ENCODE measurements at regions not wholly inside any gene's neighbourhood (a gene's known extent, or its start where the extent isn't known, plus 50 kb on each side); places are given as distances from the start of the nearest gene placed in this dataset.

GRCh38 chr15:39041979-39042495, 477.4 kb upstream of the RASGRP1 start:
- DNase-seq (no peak), ATAC-seq (no peak)
- H3K9me3 ChIP-seq: no peaks in the 10 kb centered on the region
- H3K4me1 ChIP-seq: no peaks in the 10 kb centered on the region
- H3K27ac ChIP-seq: no peak overlapping the region
- TF ChIP-seq CTCF (IDR thresholded peaks at IDR 0.05): no peak
- no peaks in the 10 kb centered on the region for H3K27me3 ChIP-seq
- H3K36me3 ChIP-seq: no peaks in the 10 kb centered on the region
- WGBS, 2 donors: 85 to 94% methylated on average over 4 of the region's 4 CpGs
- H3K4me3 ChIP-seq: no peak overlapping the region
- intact Hi-C loops (cut with DNase I): no loop called here

- no peaks in the 10 kb centered on the region for H3K27me3 ChIP-seq
- no peaks in the 10 kb centered on the region for H3K36me3 ChIP-seq
- H3K9me3 ChIP-seq: peaks cover 0 to 32% (median 10%) of the 10 kb centered on the region in 11 donors
- no peak overlapping the region for H3K4me3 ChIP-seq
- H3K4me1 ChIP-seq: peaks cover 0 to 6% (median 0%) of the 10 kb centered on the region in 9 donors
- ATAC-seq: no peak
- WGBS, 2 donors: 93 to 97% methylated on average over 4 of the region's 4 CpGs
- TF ChIP-seq CTCF (IDR thresholded peaks at IDR 0.05): no peak
- H3K27ac ChIP-seq: no peak overlapping the region
- no peak for DNase-seq
- intact Hi-C loops (cut with DNase I): no loop called here
These were observed 487.2 kb upstream of the RASGRP1 start for GRCh38 chr15:39051626-39052322.

- Histone ChIP-seq H3K36me3 (no peaks in the 10 kb centered on the region), H3K4me1 (peaks cover 0 to 6% (median 0%) of the 10 kb centered on the region in 9 donors), H3K4me3 (no peak overlapping the region), H3K9me3 (peaks cover 0 to 32% (median 10%) of the 10 kb centered on the region in 11 donors), H3K27ac (no peak overlapping the region), H3K27me3 (no peaks in the 10 kb centered on the region)
- TF ChIP-seq CTCF (IDR thresholded peaks at IDR 0.05): no peak
- no peak for DNase-seq
- no peak for ATAC-seq
- intact Hi-C loops (cut with DNase I): no loop called here
These were observed 487.7 kb upstream of the RASGRP1 start for GRCh38 chr15:39052323-39052705.

GRCh38 chr15:39053480-39053879, 488.9 kb upstream of the RASGRP1 start:
- TF ChIP-seq CTCF (IDR thresholded peaks at IDR 0.05): no peak
- ATAC-seq (peak in 2 of 8 donors; percentile 24 to 29), DNase-seq (no peak)
- Histone ChIP-seq H3K4me1 (peaks cover 0 to 6% (median 0%) of the 10 kb centered on the region in 9 donors), H3K27me3 (no peaks in the 10 kb centered on the region), H3K36me3 (no peaks in the 10 kb centered on the region), H3K27ac (no peak overlapping the region), H3K9me3 (peaks cover 0 to 26% (median 10%) of the 10 kb centered on the region in 11 donors), H3K4me3 (no peak overlapping the region)
- intact Hi-C loops (cut with DNase I): no loop called here

Measured in heart right ventricle (tissue), 16 donors.